HG02973 (cell line): ENCODE measurements at regions not wholly inside any gene's neighbourhood (a gene's known extent, or its start where the extent isn't known, plus 50 kb on each side); places are given as distances from the start of the nearest gene placed in this dataset.

ENCODE experiments used
- ATAC-seq: cut with Tn5 transposase; IDR thresholded peaks from one replicate; pipeline ENCODE4 v1.9.1; 2021; ENCODE audit warnings: moderate library complexity; ENCODE audit not compliant: unreplicated experiment

- no peak for ATAC-seq
Observed at GRCh38 chr1:189349607-189350006, 1128.1 kb downstream of the BRINP3 start.

DNA sequence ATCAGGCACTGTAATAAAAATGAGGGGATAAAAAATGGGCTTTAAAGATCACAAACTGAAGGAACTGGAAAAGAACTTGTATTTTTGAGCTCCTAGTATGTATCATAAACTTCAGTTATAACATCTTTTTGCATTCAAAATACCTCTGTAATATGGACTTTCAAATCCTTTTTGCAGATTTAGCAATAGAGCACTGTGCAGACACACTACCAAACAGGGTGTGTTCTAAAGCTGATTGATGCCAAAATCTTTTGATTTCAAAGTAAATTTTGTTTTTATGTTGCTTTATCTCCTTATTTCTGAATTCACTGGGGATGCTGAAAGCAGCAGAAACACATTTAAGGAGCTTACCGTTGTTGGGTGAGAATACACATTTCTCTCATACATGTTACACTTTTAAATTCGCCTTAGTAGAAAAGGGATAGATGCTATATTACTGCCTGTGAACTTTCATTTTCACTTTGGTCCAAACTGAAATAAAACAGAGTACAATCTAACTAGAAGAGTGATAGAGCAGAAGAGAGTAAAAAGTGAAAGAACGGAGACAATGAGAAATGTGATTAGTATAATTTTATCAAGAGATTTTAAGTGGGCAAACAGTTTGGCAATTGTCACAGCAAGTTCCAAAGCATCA lies 1126.6 kb downstream of the BRINP3 start:
- ATAC-seq: no peak

GRCh38 chr1:189351960-189352359 lies 1125.7 kb downstream of the BRINP3 start:
- no peak for ATAC-seq

DNA sequence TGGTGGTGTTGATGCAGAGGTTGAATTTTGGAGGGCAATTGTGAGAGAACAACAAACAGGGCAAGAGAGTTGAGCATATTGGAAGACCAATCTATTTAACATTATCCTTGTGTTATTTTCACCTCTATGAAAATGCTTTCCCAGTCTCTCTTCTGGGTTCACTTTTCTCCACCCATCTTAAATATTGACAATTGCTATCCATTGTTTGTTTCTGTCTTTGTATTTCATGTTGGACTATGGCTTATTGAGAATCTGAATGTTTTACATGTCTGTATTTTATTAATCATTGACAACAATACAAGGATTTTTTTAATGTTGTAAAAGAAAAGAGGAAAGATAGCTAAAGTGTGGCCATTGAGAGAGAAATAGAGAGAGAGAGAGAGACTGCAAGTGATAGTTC lies 1121.5 kb downstream of the BRINP3 start:
- no peak for ATAC-seq

DNA sequence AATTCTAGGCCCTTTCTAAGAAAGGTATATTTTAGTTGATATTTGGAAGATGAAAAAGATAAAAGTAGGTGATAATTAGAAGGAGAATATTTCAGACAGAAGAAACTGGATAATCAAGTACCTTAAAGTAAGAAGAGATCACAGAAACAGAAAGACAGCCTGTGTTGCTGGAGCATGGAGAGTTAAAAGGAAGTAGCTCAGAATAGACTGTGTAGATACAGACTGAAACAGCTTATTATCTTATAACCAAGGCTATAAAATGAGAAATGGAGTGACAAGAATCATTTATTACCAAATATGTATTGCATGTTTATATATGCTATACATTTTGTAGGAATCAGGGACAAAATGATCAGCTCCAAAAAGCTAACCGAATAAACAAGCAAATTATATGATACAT lies 1120.3 kb downstream of the BRINP3 start:
- no peak for ATAC-seq

GRCh38 chr1:189369612-189370011 lies 1108.1 kb downstream of the BRINP3 start:
- no peak for ATAC-seq

GRCh38 chr1:189374816-189375215 lies 1102.8 kb downstream of the BRINP3 start:
- no peak for ATAC-seq

- ATAC-seq: no peak
Observed at GRCh38 chr1:189405419-189405818, 1072.2 kb downstream of the BRINP3 start.

DNA sequence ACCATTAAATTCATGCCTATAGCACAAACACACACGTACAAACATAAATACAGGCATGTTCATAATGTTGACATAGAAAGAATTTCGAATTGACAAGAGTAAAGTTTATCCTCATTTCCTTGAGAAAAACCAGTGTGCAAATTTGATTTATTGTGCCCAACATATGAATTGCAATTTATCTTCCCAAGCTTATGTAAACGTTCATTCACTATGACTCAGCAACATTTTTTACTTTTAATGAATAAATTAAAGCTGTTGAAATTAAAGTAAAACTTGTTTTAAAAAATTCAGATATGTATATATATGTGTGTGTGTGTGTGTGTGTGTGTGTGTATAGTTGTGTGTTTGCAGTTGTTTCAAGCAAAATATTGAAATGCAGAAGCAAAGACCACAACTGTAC lies 1067.9 kb downstream of the BRINP3 start:
- no peak for ATAC-seq

- no peak for ATAC-seq
Observed at GRCh38 chr1:189424746-189425331, 1052.8 kb downstream of the BRINP3 start.

- ATAC-seq: no peak
Observed at GRCh38 chr1:189429610-189430009, 1048.1 kb downstream of the BRINP3 start.

DNA sequence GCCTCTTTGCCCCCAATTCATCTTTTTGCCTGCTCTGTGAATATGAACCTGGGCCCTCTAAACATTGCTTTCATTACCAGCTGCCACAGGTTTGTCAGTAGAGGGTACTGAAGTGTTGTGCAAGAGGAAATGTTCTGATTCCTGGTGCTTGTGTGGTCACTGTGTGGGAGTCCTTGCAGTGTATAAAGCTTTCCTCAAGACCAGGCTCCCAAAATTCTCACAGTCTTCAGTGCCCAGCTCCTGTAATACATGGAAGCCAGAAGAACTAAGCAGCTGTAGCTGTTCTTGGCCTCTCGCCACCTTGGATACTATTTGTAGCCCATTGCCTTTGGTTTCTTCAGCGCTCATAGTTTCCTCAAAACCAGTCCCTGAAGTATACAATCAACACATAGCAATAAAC lies 1046.2 kb downstream of the BRINP3 start:
- no peak for ATAC-seq

DNA sequence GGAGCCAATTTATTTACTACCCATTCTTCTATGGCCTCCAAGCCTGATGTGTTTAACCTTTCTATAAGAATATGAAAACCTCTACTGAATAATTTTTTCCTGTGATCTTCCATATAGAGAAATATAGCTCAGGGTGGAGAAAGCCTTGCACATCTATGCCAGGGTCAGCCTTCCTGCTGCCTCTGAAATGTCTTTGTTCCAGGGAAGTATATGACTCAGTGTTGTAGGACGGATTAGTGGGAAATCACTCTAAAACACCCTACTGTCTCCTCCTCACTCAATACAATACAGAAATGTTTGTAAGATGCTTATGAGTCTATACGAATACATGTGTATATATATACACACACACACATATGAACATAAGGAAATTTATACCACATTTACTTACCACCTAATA lies 1044.9 kb downstream of the BRINP3 start:
- no peak for ATAC-seq

DNA sequence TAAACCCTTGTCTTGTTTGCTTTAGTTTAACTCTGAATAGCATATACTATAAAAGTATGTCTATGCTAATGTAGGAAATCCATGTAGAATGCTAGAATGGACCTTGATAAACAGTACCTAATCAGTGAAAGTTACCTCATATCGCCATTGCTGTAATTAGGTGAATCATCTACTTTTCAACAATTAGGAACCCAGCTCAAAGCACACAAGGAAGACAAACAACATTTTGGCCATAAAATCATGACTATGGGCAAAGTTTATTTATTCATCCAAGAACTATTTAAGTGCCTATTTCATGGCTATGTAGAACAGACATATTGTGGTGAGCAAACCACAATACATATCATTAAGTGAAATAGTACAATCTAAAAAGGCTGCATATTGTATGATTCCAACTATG lies 1043.2 kb downstream of the BRINP3 start:
- ATAC-seq: no peak

GRCh38 chr1:189435398-189435797 lies 1042.3 kb downstream of the BRINP3 start:
- no peak for ATAC-seq

- no peak for ATAC-seq
Observed at GRCh38 chr1:189438808-189439207, 1038.9 kb downstream of the BRINP3 start.

- ATAC-seq: no peak
Observed at GRCh38 chr1:189463166-189463565, 1014.5 kb downstream of the BRINP3 start.

DNA sequence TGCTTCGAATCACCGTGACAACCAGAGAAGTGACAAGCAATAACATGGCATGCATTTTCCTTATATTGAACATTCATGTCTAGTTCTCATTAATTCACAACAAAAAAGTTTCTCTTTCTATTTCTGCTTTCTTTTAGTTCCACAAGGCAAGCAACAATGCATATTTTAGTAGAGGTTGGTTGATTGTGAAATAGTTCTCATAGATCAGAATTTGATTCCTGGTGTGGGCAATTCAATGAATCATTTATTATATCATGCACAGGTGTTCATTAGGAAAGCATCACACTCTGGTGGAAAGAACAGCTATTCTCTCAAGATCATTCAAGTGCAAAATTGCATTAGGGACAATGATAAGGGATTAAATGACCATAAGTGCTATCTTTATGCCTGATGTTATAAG lies 980.9 kb downstream of the BRINP3 start:
- no peak for ATAC-seq

DNA sequence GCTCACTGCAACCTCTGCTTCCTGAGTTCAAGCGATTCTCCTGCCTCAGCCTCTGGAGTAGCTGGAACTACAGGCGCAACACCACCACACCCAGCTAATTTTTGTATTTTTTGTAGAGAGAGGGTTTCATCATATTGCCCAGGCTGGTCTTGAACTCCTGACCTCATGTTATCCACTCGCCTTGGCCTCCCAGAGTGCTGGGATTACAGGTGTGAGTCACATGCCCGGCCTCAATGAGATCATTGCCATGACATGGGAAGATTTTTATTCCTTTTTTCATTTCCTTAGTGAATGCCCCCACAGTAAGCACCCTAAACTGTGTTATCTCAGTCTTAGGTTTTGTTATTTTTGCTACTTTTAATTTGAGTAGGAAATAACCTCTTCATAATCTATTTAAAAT lies 977.9 kb downstream of the BRINP3 start:
- no peak for ATAC-seq

- ATAC-seq: no peak
Observed at GRCh38 chr1:189500778-189501177, 976.9 kb downstream of the BRINP3 start.

DNA sequence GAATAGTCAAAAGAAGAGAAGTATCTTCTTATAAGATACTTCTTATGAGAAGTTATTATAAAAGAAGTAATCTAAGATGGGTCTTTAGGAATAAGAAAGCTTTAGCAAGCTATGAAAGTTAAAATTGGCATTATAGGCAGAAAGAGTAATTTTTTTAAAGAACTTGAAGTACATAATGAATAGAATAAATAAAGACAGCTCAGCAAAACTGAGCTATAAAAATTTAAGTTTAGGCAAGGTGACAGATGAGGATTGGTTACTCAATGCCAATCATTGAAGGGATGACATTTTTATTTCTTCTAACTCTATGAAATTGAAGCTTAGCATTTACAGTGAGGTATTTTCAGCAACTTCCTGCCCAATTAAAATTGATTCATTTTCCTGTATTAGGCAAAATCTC lies 966.8 kb downstream of the BRINP3 start:
- no peak for ATAC-seq

- ATAC-seq: no peak
Observed at GRCh38 chr1:189513091-189513490, 964.6 kb downstream of the BRINP3 start.

- ATAC-seq: no peak
Observed at GRCh38 chr1:189522441-189522840, 955.2 kb downstream of the BRINP3 start.
